SK-N-SH (cell line): ENCODE measurements at regions not wholly inside any gene's neighbourhood (a gene's known extent, or its start where the extent isn't known, plus 50 kb on each side); places are given as distances from the start of the nearest gene placed in this dataset.

Source experiments
- RCOR1 ChIP-seq: fragments of 150-350 bp; IDR thresholded peaks from 2 replicates; pipeline ENCODE4 v1.6.1; 2017; ENCODE audit warnings: antibody characterized with exemption, low read length
- SMC3 ChIP-seq: IDR thresholded peaks from 2 replicates; pipeline ENCODE4 v1.6.1; 2012; ENCODE audit warnings: low read depth, low read length, improper control_type of control experiment
- TAF1 ChIP-seq: IDR thresholded peaks from 2 replicates; pipeline ENCODE4 v1.6.1; 2012; ENCODE audit warnings: low read depth, mild to moderate bottlenecking, low read length, moderate library complexity, borderline replicate concordance
- TF ChIP-seq, protein P1 (sequence below): fragments of 200-600 bp; sonication (generic); IDR thresholded peaks from 2 replicates; pipeline ENCODE4 v1.6.1; 2017; ENCODE audit warnings: antibody characterized with exemption, mild to moderate bottlenecking, moderate library complexity

DNA sequence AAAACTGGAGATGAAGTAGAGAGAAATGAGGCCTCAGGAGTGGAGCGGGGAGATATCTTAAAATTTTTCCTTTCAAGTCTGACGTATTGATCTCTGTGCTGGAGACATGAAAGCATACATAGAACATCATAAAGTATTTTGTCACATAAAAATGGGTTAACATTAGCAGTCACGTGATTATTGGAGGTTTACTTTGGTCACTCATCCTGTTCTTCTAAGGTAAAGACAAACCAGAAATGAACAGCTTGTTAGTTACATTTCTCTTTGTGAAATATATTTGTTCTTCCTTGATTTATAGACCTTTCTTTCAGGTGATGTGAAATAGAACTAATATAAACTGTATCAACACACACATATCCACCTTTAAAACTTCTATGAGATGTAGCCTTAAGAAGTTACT, 324.1 kb downstream of the SQOR start:
- TF ChIP-seq SMC3 (no peak), RCOR1 (no peak), TAF1 (no peak)
- TF ChIP-seq, protein P1, sequence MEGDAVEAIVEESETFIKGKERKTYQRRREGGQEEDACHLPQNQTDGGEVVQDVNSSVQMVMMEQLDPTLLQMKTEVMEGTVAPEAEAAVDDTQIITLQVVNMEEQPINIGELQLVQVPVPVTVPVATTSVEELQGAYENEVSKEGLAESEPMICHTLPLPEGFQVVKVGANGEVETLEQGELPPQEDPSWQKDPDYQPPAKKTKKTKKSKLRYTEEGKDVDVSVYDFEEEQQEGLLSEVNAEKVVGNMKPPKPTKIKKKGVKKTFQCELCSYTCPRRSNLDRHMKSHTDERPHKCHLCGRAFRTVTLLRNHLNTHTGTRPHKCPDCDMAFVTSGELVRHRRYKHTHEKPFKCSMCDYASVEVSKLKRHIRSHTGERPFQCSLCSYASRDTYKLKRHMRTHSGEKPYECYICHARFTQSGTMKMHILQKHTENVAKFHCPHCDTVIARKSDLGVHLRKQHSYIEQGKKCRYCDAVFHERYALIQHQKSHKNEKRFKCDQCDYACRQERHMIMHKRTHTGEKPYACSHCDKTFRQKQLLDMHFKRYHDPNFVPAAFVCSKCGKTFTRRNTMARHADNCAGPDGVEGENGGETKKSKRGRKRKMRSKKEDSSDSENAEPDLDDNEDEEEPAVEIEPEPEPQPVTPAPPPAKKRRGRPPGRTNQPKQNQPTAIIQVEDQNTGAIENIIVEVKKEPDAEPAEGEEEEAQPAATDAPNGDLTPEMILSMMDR = no peak
